H1 (cell line): ENCODE measurements at regions not wholly inside any gene's neighbourhood (a gene's known extent, or its start where the extent isn't known, plus 50 kb on each side); places are given as distances from the start of the nearest gene placed in this dataset.

Experiments
- CTCF ChIA-PET: fragments of 300-600 bp; sonication (Branson Sonifier 250); formaldehyde crosslinking; loops from one replicate; lab custom pipeline; 2021; ENCODE audit not compliant: partially characterized antibody; lab: Charles Lee
- POLR2A ChIA-PET: fragments of 300-600 bp; sonication (Branson Sonifier 250); formaldehyde crosslinking; loops from one replicate; lab custom pipeline; 2021; ENCODE audit warnings: inconsistent platforms; ENCODE audit not compliant: partially characterized antibody; lab: Charles Lee
- DNase-seq, 2 experiments: peaks; one replicate each; pipeline versions ENCODE4 v3.0.0 to v3.0.0-alpha.2; 2010 to 2022; ENCODE audit warnings: low spot score in 2 of 2, low read depth in 1 of 2, mixed read lengths in 1 of 2
- FAIRE-seq: peaks from 2 replicates; lab custom pipeline; 2011; peaks lifted over from hg19 to GRCh38; lab: Jason Lieb, UNC
- H2AFZ ChIP-seq: 2 replicates; pipeline ENCODE4 v1.8.1; 2012; ENCODE audit warnings: low read length, inconsistent platforms
- H2AK5ac ChIP-seq: 2 replicates; pipeline ENCODE4 v1.6.1; 2013; ENCODE audit warnings: low read depth, low read length
- H2BK120ac ChIP-seq: replicated peaks from 2 replicates; pipeline ENCODE3; 2013; ENCODE audit warnings: low read depth, low read length, inconsistent platforms
- H2BK12ac ChIP-seq: 2 replicates; pipeline ENCODE4 v1.6.1; 2013; ENCODE audit warnings: low read depth, low read length
- H2BK15ac ChIP-seq: 2 replicates; pipeline ENCODE4 v1.6.1; 2013; ENCODE audit warnings: low read length
- H2BK20ac ChIP-seq: 2 replicates; pipeline ENCODE4 v1.6.1; 2013; ENCODE audit warnings: low read length
- H2BK5ac ChIP-seq: 2 replicates; pipeline ENCODE4 v1.6.1; 2013; ENCODE audit warnings: low read depth, low read length
- H3K14ac ChIP-seq: 2 replicates; pipeline ENCODE4 v1.6.1; 2013; ENCODE audit warnings: inconsistent platforms; ENCODE audit not compliant: insufficient read length
- H3K18ac ChIP-seq: 2 replicates; pipeline ENCODE4 v1.6.1; 2013; ENCODE audit warnings: low read length; ENCODE audit errors: extremely low read depth
- H3K23ac ChIP-seq: 2 replicates; pipeline ENCODE4 v1.6.1; 2013; ENCODE audit warnings: inconsistent platforms; ENCODE audit not compliant: insufficient read length
- H3K23me2 ChIP-seq: 2 replicates; pipeline ENCODE4 v1.6.1; 2013; ENCODE audit warnings: low read depth, low read length
- H3K27ac ChIP-seq: 2 replicates; pipeline ENCODE4 v1.6.1; 2011; ENCODE audit warnings: low read depth, low read length, inconsistent platforms
- H3K27me3 ChIP-seq, 4 experiments: replicated peaks in 1 of 4; 1 replicate in 1 of 4; 2 replicates in 3 of 4; pipeline versions ENCODE4 v1.6.1 to v1.8.1; 2011 to 2013; ENCODE audit warnings: low read length in 3 of 4, mild to moderate bottlenecking in 3 of 4, inconsistent platforms in 2 of 4, mixed read lengths in 2 of 4, moderate library complexity in 1 of 4; ENCODE audit not compliant: control insufficient read depth in 3 of 4, insufficient read depth in 3 of 4; ENCODE audit errors: extremely low read depth in 1 of 4
- H3K36me3 ChIP-seq, 4 experiments: 2 replicates each; pipeline versions ENCODE4 v1.6.1 to v1.8.1; 2011 to 2013; ENCODE audit warnings: mild to moderate bottlenecking in 4 of 4, low read length in 3 of 4, moderate library complexity in 2 of 4, control low read depth in 1 of 4, inconsistent platforms in 1 of 4; ENCODE audit not compliant: insufficient read depth in 4 of 4, control insufficient read depth in 2 of 4
- H3K4ac ChIP-seq: replicated peaks from 2 replicates; pipeline ENCODE3; 2013; ENCODE audit warnings: low read length, low read depth, mixed read lengths, inconsistent platforms; ENCODE audit not compliant: insufficient read length
- H3K4me1 ChIP-seq, 4 experiments: replicated peaks in 1 of 4; 1 replicate in 1 of 4; 2 replicates in 3 of 4; pipeline versions ENCODE4 v1.6.1 to v1.8.1; 2011 to 2013; ENCODE audit warnings: low read length in 3 of 4, inconsistent platforms in 2 of 4, mixed read lengths in 1 of 4; ENCODE audit not compliant: insufficient read depth in 4 of 4, control insufficient read depth in 3 of 4
- H3K4me2 ChIP-seq, 2 experiments: 2 replicates each; pipeline versions ENCODE4 v1.6.1 to v1.8.1; 2011 to 2013; ENCODE audit warnings: low read depth in 2 of 2, low read length in 2 of 2, control low read depth in 1 of 2, inconsistent platforms in 1 of 2, mild to moderate bottlenecking in 1 of 2; ENCODE audit not compliant: insufficient read depth in 1 of 2
- H3K4me3 ChIP-seq, 4 experiments: fragments of 200-600, 300-600 bp in 1 of 4; sonication (generic), shearing (Covaris generic), sonication (Bioruptor Twin) in 1 of 4; 2 replicates each; pipeline versions ENCODE4 v1.5.1 to v1.8.1; 2011 to 2016; ENCODE audit warnings: low read length in 4 of 4, low read depth in 3 of 4, control low read depth in 2 of 4, inconsistent platforms in 2 of 4, mild to moderate bottlenecking in 2 of 4, mixed read lengths in 1 of 4, moderate library complexity in 1 of 4; ENCODE audit not compliant: insufficient read depth in 2 of 4; ENCODE audit errors: extremely low read depth in 1 of 4
- H3K56ac ChIP-seq: replicated peaks from 2 replicates; pipeline ENCODE3; 2013; ENCODE audit warnings: low read depth, mild to moderate bottlenecking, mixed read lengths, low read length, inconsistent platforms; ENCODE audit not compliant: insufficient read length
- H3K79me1 ChIP-seq: 2 replicates; pipeline ENCODE4 v1.6.1; 2013; ENCODE audit warnings: low read depth, low read length, control low read depth
- H3K79me2 ChIP-seq, 2 experiments: 2 replicates each; pipeline versions ENCODE4 v1.6.1 to v1.8.1; 2012 to 2013; ENCODE audit warnings: low read length in 2 of 2, mild to moderate bottlenecking in 2 of 2, inconsistent platforms in 1 of 2; ENCODE audit not compliant: insufficient read depth in 2 of 2, control insufficient read depth in 1 of 2
- H3K9ac ChIP-seq, 4 experiments: replicated peaks in 1 of 4; 1 replicate in 1 of 4; 2 replicates in 3 of 4; pipeline versions ENCODE4 v1.6.1 to v1.8.1; 2011 to 2013; ENCODE audit warnings: low read depth in 3 of 4, low read length in 3 of 4, control low read depth in 2 of 4, mild to moderate bottlenecking in 2 of 4, moderate library complexity in 2 of 4, inconsistent platforms in 1 of 4; ENCODE audit errors: extremely low read depth in 1 of 4
- H3K9me3 ChIP-seq, 2 experiments: 2 replicates each; pipeline versions ENCODE4 v1.6.1 to v1.8.1; 2012 to 2013; ENCODE audit warnings: mild to moderate bottlenecking in 2 of 2, moderate library complexity in 2 of 2, control low read depth in 1 of 2, inconsistent platforms in 1 of 2, low read depth in 1 of 2, low read length in 1 of 2, mixed read lengths in 1 of 2; ENCODE audit not compliant: insufficient read depth in 2 of 2
- H4K20me1 ChIP-seq, 2 experiments: replicated peaks in 1 of 2; 2 replicates each; pipeline versions ENCODE3 to v1.8.1; 2011 to 2013; ENCODE audit warnings: inconsistent platforms in 2 of 2, low read length in 2 of 2, mild to moderate bottlenecking in 1 of 2; ENCODE audit not compliant: insufficient read depth in 2 of 2, control insufficient read depth in 1 of 2
- H4K5ac ChIP-seq: 2 replicates; pipeline ENCODE4 v1.6.1; 2013; ENCODE audit warnings: low read length, low read depth, mixed read lengths, inconsistent platforms; ENCODE audit not compliant: insufficient read length
- H4K8ac ChIP-seq: 2 replicates; pipeline ENCODE4 v1.8.0; 2013; ENCODE audit warnings: mild to moderate bottlenecking, moderate library complexity, low read length, inconsistent platforms; ENCODE audit not compliant: insufficient read depth; ENCODE audit errors: extremely low read depth
- H4K91ac ChIP-seq: replicated peaks from 2 replicates; pipeline ENCODE3; 2013; ENCODE audit warnings: low read length, mixed read lengths, inconsistent platforms; ENCODE audit not compliant: insufficient read length
- JUND ChIP-seq: IDR thresholded peaks from 2 replicates; pipeline ENCODE4 v1.6.1; 2011; ENCODE audit warnings: mild to moderate bottlenecking, improper control_type of control experiment, low read length
- SIX5 ChIP-seq: IDR thresholded peaks from 2 replicates; pipeline ENCODE4 v1.6.1; 2011; ENCODE audit warnings: mild to moderate bottlenecking, low read depth, low read length
- TAF1 ChIP-seq: IDR thresholded peaks from 2 replicates; pipeline ENCODE4 v1.6.1; 2011; ENCODE audit warnings: mild to moderate bottlenecking, low read depth, low read length
- TCF12 ChIP-seq: IDR thresholded peaks from 2 replicates; pipeline ENCODE4 v1.6.1; 2011; ENCODE audit warnings: low read depth, mild to moderate bottlenecking, low read length
- WGBS, 2 experiments: shearing (Covaris generic) in 1 of 2; methylation state at CpG; one replicate each; pipeline versions ENCODE4 v1.1.6 to v1.1.7; 2013 to 2015; ENCODE audit warnings: low lambda C conversion rate in 2 of 2, mixed read lengths in 2 of 2, inconsistent platforms in 1 of 2, low coverage in 1 of 2, missing lambda C conversion rate in 1 of 2; ENCODE audit not compliant: insufficient replicate concordance in 2 of 2, insufficient coverage in 1 of 2, insufficient read length in 1 of 2; ENCODE audit errors: extremely low coverage in 1 of 2, missing lambda C conversion rate in 1 of 2; 5-methylcytosine and 5-hydroxymethylcytosine counted together
- TF ChIP-seq, protein P1 (sequence below), 3 experiments: IDR thresholded peaks; 1 replicate in 2 of 3; 2 replicates in 1 of 3; pipeline versions ENCODE4 v1.5.1 to v1.6.1; 2011; ENCODE audit warnings: low read length in 3 of 3, mild to moderate bottlenecking in 3 of 3, inconsistent platforms in 2 of 3, low read depth in 1 of 3, moderate library complexity in 1 of 3; ENCODE audit not compliant: insufficient read depth in 1 of 3; ENCODE audit errors: control extremely low read depth in 1 of 3
- TF ChIP-seq, protein P2 (sequence below): IDR thresholded peaks from 2 replicates; pipeline ENCODE4 v1.6.1; 2012; ENCODE audit warnings: inconsistent platforms

DNA sequence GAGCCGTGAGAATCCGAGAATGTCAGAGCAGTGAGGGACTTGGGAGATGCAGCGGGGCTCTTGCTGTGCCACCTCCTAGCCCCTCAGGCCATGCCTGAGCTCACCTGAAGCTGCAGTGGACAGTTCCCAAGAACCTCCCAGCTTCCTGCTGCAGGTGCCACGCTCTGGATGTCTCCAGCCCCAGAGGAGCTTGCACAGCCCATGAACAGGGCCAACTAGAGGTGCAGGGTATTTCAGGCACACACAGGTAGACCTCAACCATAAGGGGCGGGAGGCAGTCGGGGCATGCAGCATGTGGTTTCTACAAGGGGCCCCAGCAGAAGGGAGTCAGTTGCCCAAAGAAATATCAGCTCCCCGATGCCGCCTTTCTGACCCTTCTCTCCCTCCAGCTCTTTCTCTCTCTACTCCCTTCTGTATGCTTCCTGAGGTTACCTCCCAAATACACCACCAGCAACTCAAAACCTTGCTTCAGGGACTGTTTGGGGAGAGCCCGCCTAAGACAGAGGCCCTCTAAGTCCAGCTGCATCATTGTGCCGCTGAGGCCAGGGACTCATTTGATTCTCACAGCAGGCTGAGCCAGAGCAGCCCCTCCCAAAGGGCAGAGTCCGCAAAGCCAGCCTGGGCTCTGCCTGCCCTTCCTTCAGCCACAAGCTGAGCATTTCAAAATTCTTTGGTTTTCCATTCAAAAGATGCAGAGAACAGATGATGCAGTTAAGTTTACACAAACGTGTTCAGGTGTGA lies 209.8 kb downstream of the MATN1 start:
- Histone ChIP-seq H2AFZ (peak overlapping the region; percentile 48; the same call in 1 of the 2 replicates), H2BK5ac (no peak overlapping the region), H3K9me3 (no peaks in the 10 kb centered on the region), H3K27me3 (no peaks in the 10 kb centered on the region), H3K79me1 (no peaks in the 10 kb centered on the region), H2BK20ac (no peak overlapping the region), H3K4ac (no peak overlapping the region), H3K36me3 (no peaks in the 10 kb centered on the region), H2AK5ac (no peak overlapping the region), H4K5ac (no peak overlapping the region), H3K14ac (no peak overlapping the region), H3K23me2 (no peaks in the 10 kb centered on the region; the same call in 1 of the 2 replicates), H2BK12ac (no peak overlapping the region; the same call in 1 of the 2 replicates), H3K79me2 (no peaks in the 10 kb centered on the region), H3K56ac (no peak overlapping the region), H4K91ac (no peak overlapping the region), H4K20me1 (no peaks in the 10 kb centered on the region), H2BK120ac (no peak overlapping the region), H3K4me1 (peaks cover 3 to 13% (median 8%) of the 10 kb centered on the region in 4 experiments; a peak in 5 of 7 replicates), H3K27ac (no peak overlapping the region), H2BK15ac (no peak overlapping the region), H3K23ac (no peak overlapping the region), H3K4me3 (no peak overlapping the region), H3K18ac (no peak overlapping the region), H3K4me2 (no peak overlapping the region), H3K9ac (no peak overlapping the region), H4K8ac (no peak overlapping the region)
- CTCF ChIA-PET, result interaction anchor here (0.5 to 1.3 kb wide), 4 partner anchors 12 to 202 kb away, joined by 3 to 4 read pairs (median 3); no protein-coding TSS in a partner anchor
- POLR2A ChIA-PET, result no interaction called here
- DNase-seq, result peak in 1 of 2 experiments; percentile 38
- 88% methylated on average over 10 of the region's 12 CpGs; no CpG with 5 or more reads in 1 of the 2 experiments for WGBS, 2 experiments
- no peak for FAIRE-seq
- TF ChIP-seq TAF1 (no peak), TCF12 (no peak), JUND (no peak), SIX5 (no peak)
- TF ChIP-seq, protein P1, sequence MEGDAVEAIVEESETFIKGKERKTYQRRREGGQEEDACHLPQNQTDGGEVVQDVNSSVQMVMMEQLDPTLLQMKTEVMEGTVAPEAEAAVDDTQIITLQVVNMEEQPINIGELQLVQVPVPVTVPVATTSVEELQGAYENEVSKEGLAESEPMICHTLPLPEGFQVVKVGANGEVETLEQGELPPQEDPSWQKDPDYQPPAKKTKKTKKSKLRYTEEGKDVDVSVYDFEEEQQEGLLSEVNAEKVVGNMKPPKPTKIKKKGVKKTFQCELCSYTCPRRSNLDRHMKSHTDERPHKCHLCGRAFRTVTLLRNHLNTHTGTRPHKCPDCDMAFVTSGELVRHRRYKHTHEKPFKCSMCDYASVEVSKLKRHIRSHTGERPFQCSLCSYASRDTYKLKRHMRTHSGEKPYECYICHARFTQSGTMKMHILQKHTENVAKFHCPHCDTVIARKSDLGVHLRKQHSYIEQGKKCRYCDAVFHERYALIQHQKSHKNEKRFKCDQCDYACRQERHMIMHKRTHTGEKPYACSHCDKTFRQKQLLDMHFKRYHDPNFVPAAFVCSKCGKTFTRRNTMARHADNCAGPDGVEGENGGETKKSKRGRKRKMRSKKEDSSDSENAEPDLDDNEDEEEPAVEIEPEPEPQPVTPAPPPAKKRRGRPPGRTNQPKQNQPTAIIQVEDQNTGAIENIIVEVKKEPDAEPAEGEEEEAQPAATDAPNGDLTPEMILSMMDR (IDR thresholded peaks at IDR 0.05; ENCODE audit: control extremely low read depth in 1 of 3, insufficient read depth in 1 of 3, low read depth in 1 of 3, low read length in 3 of 3), result no peak
- TF ChIP-seq, protein P2, sequence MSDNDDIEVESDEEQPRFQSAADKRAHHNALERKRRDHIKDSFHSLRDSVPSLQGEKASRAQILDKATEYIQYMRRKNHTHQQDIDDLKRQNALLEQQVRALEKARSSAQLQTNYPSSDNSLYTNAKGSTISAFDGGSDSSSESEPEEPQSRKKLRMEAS, result no peak
